Dermis microvascular lymphatic vessel endothelial cell (primary cell): ENCODE measurements at regions not wholly inside any gene's neighbourhood (a gene's known extent, or its start where the extent isn't known, plus 50 kb on each side); places are given as distances from the start of the nearest gene placed in this dataset.
A peak's percentile ranks its signal among the peaks of the same experiment; 100 is the strongest.

Experiments
- DNase-seq, 2 donors: peaks; one replicate each; pipeline versions ENCODE4 v3.0.0 to v3.0.0-alpha.2; 2010; ENCODE audit warnings: low read depth in 2 of 2

DNA sequence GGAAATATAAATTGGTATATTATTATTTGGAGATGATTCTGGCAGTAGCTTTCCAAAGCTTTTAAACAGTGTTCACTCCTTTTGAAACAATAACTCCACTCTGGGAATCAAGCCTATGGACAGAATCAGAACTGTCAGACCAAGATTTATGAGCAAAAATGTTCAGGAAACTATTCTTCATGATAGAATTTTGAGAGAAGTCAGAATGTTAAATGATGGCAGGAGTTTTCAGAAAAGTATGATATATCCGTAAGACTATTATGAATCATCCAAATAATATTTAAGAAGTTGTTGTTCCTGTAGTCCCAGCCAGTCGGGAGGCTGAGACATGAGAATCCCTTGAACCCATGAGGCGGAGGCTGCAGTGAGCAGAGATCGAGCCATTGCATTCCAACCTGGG is 50.5 kb upstream of the ADGRG2 start:
- DNase-seq = no peak

DNA sequence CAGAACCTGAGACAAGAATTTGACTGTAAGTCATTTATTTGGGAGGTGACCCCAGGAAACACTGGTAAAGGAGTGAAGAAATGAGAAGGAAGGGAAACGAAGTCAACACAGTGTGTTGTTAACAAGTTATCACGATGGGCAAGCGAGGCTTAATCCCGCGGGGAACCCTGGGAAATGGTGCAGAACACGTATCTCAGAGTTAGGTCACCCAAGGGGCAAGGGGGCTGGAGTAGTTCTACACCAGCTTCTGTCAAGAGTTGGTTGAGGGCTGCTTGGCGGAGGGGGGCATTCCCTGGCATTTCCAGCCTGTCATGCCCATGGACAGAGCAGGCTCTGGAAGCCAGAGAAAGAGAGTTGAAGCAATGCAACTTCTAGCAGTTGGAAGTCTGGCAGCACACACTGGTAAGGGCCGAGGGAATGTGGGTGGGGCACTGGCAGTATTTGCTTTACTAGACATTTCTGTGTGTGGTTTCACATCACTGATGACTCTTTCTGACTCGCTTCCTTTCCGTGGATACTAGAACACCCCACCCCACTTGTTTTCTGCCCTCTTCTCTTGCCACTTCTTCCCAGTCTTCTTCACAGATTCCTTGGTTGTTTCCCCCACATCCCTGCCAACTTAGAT is 52.2 kb upstream of the ADGRG2 start:
- DNase-seq = peak in 1 of 2 donors; percentile 0

- no peak for DNase-seq
Measured at GRCh38 chrX:19176901-19177630, 54.8 kb upstream of the ADGRG2 start.

GRCh38 chrX:19177721-19178120 is 55.5 kb upstream of the ADGRG2 start:
- DNase-seq = no peak

GRCh38 chrX:19178402-19178801 is 56.1 kb upstream of the ADGRG2 start:
- DNase-seq = no peak

DNA sequence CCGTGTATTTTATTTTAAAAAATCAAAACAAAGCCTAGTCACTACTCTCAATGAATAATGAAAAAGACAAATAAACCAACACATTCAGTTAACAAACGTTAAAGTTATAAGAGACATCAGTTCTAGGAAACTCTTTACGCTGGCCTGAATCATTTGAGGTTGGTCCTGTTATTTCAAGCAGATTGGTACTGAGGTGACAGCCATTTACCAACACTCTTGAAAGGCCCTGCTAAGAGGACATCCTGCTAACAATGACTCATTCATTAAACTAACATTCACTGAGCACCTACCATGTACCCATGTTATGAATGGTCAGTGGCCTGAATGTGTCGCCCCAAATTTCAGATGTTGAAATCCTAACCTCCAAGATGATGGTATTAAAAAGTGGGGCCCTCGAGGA is 57.1 kb upstream of the ADGRG2 start:
- DNase-seq = no peak

GRCh38 chrX:19181345-19181744 is 59.1 kb upstream of the ADGRG2 start:
- DNase-seq = no peak

- no peak for DNase-seq
Measured at GRCh38 chrX:19182785-19183184, 60.5 kb upstream of the ADGRG2 start.

GRCh38 chrX:19183761-19184477 is 61.7 kb upstream of the ADGRG2 start:
- DNase-seq = no peak

GRCh38 chrX:19188566-19188965 is 66.3 kb upstream of the ADGRG2 start:
- no peak for DNase-seq

- no peak for DNase-seq
Measured at GRCh38 chrX:19190902-19191301, 68.6 kb upstream of the ADGRG2 start.

GRCh38 chrX:19193565-19193964 is 71.3 kb upstream of the ADGRG2 start:
- DNase-seq = no peak

GRCh38 chrX:19194285-19195242 is 72.3 kb upstream of the ADGRG2 start:
- DNase-seq = no peak

DNA sequence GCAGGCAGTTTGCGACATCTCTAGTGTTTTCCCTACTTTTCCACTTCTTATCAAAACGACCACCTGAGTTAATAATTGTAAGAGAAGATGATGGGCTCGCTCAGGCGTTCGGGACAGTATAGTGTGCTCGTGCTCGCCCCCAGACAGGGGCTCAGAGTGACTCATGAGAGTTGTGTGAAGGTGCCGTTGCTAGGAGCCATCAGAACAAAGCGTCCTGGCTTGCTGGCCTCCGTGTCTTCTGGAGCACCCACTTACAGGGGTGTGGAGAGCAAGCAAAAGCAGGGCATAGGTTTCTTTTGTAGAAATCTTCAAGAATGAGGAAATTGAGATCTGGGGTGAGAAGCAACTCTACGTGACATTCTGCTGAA is 73.0 kb upstream of the ADGRG2 start:
- DNase-seq = no peak

- DNase-seq = no peak
Measured at GRCh38 chrX:19198473-19198872, 76.2 kb upstream of the ADGRG2 start.

GRCh38 chrX:19202171-19202570 is 79.9 kb upstream of the ADGRG2 start:
- DNase-seq = no peak

- no peak for DNase-seq
Measured at GRCh38 chrX:19204636-19205035, 82.4 kb upstream of the ADGRG2 start.

- no peak for DNase-seq
Measured at GRCh38 chrX:19212037-19212436, 89.8 kb upstream of the ADGRG2 start.

- no peak for DNase-seq
Measured at GRCh38 chrX:19213610-19214152, 91.4 kb upstream of the ADGRG2 start.

GRCh38 chrX:19214311-19214710 is 92.0 kb upstream of the ADGRG2 start:
- no peak for DNase-seq

DNA sequence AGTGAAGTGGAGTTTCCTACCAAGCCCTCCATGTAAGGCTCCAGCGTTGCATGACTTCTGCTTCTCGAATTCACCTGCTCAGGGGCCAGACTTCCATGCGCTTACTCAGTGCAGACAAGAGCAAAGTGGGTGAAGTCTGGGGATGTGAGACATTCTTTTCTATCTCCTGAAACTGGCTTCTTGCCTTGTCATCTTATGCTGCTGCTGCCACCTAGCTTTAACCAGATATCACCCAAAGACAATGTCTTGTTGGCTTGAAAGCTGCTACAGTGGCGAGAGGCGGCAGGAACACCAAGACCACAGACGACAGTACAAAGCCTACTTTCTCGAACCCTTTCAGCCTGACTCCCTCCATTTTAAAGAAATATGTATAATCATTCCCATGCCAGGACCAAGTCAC is 103.6 kb upstream of the ADGRG2 start:
- DNase-seq = no peak
